ENCODE measurements at regions not wholly inside any gene's neighbourhood (a gene's known extent, or its start where the extent isn't known, plus 50 kb on each side); places are given as distances from the start of the nearest gene placed in this dataset.
A peak's percentile ranks its signal among the peaks of the same experiment; 100 is the strongest.
"Not testable (repeated sequence)": the region's sequence is repeated elsewhere in the genome, so short reads cannot be mapped to it uniquely, and the experiment has no call there.

GRCh38 chr9:33695856-33696255 is 99.5 kb upstream of the PRSS3 start:
- no peak for DNase-seq

DNA sequence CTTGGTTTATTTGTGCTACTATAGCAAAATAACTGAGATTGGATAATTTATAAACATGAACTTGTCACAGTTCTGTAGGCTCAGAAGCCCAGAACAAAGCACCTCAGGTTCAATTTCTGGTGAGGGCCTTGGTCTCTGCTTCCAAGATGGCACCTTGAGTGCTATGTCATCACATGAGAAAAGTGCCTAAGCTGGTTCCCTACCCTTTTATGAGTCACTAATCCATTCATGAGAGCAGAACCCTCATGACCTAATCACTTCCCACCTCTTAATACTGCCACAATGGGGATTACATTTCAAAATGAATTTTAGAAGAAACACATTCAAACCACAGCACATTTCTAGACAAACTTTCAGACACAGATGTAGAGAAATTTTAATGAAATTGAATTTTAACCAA is 98.2 kb upstream of the PRSS3 start:
- no peak for DNase-seq

GRCh38 chr9:33698267-33698666 is 97.1 kb upstream of the PRSS3 start:
- DNase-seq, result no peak

DNA sequence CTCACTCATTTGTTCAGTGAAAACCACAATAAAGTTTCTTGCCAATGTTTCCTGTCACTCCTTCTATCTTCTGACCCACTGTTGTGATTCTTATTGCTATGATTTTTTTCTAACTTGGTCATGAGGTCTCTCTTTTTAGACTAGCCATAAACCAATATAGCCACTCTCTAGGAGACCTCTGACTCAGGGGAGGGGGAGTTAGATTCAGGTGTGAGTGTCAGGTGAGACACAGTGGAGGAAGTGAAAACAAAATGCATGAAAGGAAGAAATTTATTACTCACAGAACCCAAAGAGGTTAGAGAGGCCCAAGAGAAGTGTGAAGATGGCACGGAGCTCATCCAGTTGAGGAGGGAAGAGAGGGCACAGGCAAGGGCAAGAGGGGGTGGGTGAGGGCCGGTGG is 94.4 kb upstream of the PRSS3 start:
- DNase-seq, result not testable (repeated sequence)

DNA sequence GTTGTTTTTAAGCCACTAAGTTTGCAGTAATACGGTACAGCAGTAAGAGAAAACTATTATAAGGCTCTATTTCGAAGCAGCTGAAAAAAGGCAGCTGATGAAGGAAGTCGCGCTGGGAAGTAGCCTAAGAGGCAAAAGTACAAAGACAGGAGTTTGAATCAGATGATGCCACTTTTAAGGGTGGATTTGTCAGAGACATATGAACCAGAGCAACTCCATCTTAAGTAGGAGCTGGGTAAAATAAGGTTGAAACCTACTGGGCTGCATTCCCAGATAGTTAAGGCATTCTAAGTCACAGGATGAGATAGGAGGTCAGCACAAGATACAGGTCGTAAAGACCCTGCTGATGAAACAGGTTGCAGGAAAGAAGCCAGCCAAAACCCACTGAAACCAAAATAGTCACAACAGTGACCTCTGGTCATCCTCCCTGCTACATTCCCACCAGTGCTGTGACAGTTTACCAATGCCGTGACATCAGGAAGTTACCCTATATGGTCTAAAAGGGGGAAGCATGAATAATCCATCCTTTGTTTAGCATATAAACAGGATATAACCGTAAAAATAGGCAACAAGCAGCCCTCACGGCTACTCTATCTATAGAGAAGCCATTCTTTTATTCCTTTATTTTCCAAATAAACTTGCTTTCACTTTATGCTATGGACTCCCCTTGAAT is 91.8 kb upstream of the PRSS3 start:
- no peak for DNase-seq

- not testable (repeated sequence) for DNase-seq
These were observed 89.9 kb upstream of the PRSS3 start for GRCh38 chr9:33705440-33705839.

- no peak for DNase-seq
These were observed 86.9 kb upstream of the PRSS3 start for GRCh38 chr9:33708441-33708840.

- DNase-seq, result no peak
These were observed 86.1 kb upstream of the PRSS3 start for GRCh38 chr9:33709269-33709668.

DNA sequence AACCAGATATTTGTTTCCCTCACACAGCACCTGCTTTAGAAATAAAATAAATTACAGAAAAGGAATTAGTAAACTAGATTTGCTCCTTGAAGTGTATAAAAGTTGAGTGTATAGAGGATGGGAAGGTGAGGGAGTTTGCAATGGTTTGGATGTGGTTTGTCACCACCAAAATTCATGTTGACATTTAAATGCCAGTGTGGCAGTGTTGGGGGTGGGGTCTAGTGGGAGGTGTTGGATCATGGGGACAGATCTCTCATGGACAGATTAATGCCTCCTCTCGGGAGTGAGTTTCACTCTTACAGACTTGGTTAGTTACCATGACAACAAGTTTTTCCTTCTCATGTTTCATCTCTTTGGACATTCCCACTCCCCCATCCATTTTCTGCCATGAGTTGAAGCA is 83.9 kb upstream of the PRSS3 start:
- peak; percentile 15 for DNase-seq

DNA sequence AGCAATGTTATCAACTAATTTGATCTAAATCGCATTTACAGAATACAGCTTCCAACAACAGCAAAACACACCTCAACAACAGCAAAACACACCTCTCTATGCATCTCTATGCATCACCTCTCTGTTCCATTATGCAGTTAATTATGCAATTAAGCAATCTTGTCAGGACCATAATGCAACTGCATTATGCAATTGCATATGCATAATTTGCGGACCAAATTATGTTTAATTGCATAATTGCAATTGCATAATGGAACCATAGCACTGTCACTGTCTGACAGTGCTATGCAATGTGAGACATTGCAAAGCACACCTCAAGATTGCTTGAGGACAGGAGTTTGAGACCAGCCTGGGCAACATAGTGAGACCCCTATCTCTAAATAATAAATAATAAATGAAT is 80.4 kb upstream of the PRSS3 start:
- no peak for DNase-seq

DNA sequence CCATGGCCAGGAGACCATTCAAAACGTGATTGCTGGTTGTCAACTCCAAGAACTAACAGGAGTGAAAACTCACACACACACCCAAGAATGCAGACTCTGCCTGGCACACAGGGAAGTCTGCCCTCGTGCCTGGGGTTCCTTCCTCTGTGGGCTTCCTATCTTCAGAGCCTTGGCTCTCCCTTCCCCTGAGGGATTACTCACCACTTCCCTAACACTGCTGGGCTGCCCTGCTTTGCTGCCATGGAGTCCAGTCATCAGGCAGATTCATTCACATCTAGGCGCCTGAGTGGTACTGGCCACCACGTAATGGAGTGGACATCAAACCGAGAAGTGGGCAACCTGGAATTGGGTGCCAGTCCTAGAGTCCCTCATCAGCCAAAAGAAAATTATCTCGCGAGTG is 76.4 kb upstream of the PRSS3 start:
- peak; percentile 60 for DNase-seq

DNA sequence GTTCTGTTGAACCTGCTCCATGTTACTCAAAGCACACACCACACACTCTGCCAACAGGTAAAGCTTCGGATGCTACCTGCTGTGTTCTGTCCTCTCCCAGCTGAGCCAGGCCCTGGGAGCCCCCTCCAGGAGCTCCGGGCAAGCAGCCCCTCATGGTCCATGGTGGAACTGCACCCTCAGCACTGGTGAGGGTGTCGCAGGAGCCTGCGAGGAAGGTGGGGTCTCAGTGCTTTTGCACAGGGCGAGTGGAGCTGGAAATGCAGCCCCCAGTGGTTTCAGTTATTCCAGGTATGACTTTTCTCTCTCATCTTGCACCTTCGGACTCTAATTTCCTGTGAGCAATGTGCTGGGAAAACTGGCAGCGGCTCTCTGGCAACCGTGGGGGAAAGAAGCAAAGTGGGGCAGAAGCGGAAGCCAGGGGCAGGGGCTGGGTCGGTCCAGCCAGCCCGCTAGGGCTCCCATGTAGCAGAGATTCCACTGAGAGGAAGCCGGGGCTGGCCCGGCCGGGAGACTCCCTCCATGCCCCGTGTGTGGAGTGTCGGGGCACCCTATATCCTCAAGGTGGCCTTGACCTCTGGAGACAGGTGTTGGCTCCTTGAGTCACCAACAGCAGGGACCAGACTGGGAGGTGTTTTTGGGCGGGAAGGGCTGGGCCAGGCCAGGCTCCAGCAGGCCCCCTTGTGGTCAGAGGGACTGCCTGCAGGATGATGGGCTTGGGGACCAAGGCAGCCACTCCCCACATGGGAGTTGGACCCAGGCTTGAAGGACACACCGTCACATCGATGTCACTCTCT is 75.6 kb upstream of the PRSS3 start:
- peak; percentile 93 for DNase-seq

GRCh38 chr9:33721674-33722358 is 73.5 kb upstream of the PRSS3 start:
- DNase-seq, result peak; percentile 86

DNA sequence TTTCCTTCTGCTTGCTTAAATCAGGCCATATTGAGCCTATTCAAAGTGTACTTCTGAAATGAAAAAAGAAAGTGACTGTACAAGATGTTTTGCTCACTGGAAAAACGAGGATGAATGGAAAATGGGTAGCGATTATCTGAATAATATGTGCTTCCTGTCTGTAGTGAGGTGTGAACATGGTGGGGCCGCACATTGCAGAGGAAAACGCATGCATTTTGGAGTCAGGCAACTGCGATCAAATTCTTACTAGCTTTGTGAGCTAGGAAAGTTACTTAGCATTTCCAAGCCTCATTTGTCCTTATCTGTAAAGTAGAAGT is 73.0 kb upstream of the PRSS3 start:
- no peak for DNase-seq

DNA sequence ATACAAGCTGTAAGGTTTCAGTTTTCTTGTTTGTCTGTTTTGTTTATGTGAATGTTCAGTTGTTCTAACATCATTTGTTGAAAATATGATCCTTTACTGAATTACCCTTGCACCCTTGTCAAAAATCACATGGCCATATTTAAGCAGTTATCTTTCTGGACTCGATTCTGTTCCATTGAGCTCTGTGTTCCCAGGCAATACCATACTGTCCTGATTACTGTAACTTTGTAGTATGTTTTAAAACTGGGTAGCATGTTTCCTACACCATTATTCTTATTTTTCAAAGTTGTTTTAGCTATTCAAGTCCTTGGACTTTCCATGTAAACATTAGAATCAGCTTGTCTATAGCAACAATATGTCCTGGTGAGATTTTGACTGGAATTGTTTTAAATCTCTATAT is 66.7 kb upstream of the PRSS3 start:
- no peak for DNase-seq

DNA sequence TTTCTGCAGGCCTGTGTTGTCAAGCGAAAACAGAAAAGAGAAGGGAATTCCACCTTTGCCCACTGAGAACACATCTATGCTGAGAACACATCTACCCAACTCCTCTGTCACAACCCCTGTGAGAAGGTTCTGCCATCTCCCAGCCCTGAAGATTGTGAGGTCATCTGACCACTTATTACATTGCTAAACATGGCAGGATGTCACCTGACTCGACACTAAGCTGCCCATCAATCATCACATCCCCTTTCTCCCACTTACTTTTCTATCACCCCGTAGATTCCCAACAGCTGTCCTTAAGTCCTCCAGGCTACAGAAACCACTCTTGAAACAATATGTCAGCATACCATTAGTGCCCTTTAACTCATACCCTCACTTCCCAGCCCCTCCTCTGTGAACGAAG is 64.2 kb upstream of the PRSS3 start:
- DNase-seq, result no peak

GRCh38 chr9:33731625-33732024 is 63.7 kb upstream of the PRSS3 start:
- no peak for DNase-seq

DNA sequence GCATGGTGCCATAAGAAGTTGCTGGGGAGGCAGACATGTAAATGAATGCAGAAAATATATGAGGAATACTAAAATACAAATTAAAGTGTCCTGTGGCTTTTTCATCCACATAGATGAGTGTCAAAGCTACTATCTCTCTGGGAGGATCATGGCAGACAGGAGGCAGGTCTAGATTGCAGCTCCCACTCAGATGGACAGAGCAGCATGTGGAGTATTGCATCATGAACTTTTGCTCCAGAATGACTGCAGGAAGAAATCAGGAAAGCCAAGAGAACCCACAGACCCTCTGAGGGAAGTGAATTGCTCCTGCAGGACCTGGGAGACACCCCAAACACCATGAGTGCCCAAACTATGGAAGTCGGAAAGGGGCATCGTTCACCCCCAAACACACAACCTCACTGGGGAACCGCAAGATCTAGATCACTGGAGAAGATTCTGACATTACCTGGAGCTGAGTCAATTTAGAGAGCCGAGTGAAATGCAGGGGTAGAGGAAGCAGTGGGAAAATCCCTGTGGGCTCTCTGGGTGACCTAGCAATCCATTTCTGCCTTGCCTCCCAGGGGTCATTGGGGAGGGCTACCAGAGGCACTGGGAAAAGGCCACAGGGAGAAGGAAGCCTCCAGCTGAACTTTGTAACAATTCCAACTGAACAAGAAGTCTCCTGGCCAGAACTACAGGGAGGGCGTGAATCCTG is 61.0 kb upstream of the PRSS3 start:
- not testable (repeated sequence) for DNase-seq

DNA sequence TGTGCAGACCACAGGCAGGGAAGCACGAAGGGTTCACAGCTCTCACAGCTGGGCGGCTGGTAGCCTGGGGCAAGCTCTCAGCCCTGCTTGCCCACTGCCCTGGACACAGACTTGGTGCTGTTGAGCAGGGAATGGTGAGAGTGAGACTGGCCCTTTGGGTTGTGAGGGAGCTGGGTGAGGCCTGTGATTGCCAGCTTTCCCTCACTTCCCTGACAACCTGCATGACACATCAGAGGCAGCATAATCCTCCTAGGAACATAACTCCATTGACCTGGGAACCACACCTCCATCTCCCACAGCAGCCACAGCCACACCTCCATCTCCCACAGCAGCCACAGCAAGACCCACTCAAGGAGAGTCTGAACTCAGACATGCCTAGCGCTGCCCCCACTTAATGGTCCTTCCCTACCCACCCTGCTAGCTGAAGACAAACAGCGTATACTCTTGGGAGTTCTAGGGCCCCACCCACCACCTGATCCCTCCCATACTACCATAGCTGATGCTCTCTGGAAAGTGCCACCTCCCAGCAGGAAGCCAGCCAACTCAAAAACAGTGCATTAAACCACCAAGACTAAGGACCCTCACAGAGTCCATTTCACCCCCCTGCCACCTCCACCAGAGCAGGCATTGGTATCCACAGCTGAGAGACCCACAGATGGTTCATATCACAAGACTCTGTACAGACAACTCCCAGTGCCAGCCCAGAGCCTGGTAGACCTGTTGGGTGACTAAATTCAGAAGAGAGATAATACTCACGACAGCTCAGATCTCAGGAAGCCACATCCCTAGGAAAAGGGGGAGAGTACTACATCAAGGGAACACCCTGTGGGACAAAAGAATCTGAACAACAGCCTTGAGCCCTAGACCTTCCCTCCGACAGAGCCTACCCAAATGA is 60.2 kb upstream of the PRSS3 start:
- not testable (repeated sequence) for DNase-seq

- DNase-seq, result peak; percentile 66
These were observed 57.4 kb upstream of the PRSS3 start for GRCh38 chr9:33737811-33738606.

- DNase-seq, result no peak
These were observed 56.0 kb upstream of the PRSS3 start for GRCh38 chr9:33739398-33739797.

DNA sequence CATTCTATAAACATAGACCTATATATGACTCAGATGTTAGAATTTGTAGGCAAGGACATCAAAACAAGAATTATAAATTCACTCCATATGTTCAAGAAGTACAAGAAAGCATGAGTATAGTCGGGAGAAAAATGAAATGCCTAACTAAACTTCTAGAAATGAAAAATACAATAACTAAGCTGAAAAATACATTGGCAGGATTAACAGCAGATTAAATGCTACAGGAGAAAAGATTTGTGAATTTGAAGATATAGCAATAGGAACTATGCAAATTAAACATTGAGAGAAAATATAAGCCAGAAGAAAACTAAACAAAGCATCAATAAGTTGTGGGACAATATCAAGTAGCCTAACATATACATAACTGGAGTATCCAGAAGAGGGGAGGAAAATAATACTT is 55.3 kb upstream of the PRSS3 start:
- no peak for DNase-seq

Data from NCI-H146 (cell line).